GM18517 (cell line): ENCODE measurements at regions not wholly inside any gene's neighbourhood (a gene's known extent, or its start where the extent isn't known, plus 50 kb on each side); places are given as distances from the start of the nearest gene placed in this dataset.

Source experiments
- ATAC-seq: cut with Tn5 transposase; IDR thresholded peaks from one replicate; pipeline ENCODE4 v1.9.1; 2021; ENCODE audit warnings: mild to moderate bottlenecking, moderate library complexity; ENCODE audit not compliant: unreplicated experiment

GRCh38 chr2:173584000-173584399 lies 229.3 kb downstream of the CDCA7 start:
- no peak for ATAC-seq

- no peak for ATAC-seq
Observed at GRCh38 chr2:173584676-173585458, 230.2 kb downstream of the CDCA7 start.

- no peak for ATAC-seq
Observed at GRCh38 chr2:173588931-173589369, 234.3 kb downstream of the CDCA7 start.

- no peak for ATAC-seq
Observed at GRCh38 chr2:173589604-173590275, 235.1 kb downstream of the CDCA7 start.

GRCh38 chr2:173590276-173590861 lies 235.7 kb downstream of the CDCA7 start:
- ATAC-seq: no peak

- no peak for ATAC-seq
Observed at GRCh38 chr2:173593109-173593508, 238.4 kb downstream of the CDCA7 start.

- ATAC-seq: no peak
Observed at GRCh38 chr2:173596244-173596643, 241.6 kb downstream of the CDCA7 start.

- ATAC-seq: no peak
Observed at GRCh38 chr2:173598525-173598924, 243.9 kb downstream of the CDCA7 start.

- no peak for ATAC-seq
Observed at GRCh38 chr2:173599821-173600359, 245.2 kb downstream of the CDCA7 start.

- no peak for ATAC-seq
Observed at GRCh38 chr2:173602153-173602795, 247.6 kb downstream of the CDCA7 start.

- ATAC-seq: no peak
Observed at GRCh38 chr2:173605994-173606393, 251.3 kb downstream of the CDCA7 start.

- no peak for ATAC-seq
Observed at GRCh38 chr2:173606619-173607248, 252.1 kb downstream of the CDCA7 start.

- no peak for ATAC-seq
Observed at GRCh38 chr2:173607606-173608311, 253.1 kb downstream of the CDCA7 start.

- no peak for ATAC-seq
Observed at GRCh38 chr2:173611121-173611520, 256.4 kb downstream of the CDCA7 start.

- no peak for ATAC-seq
Observed at GRCh38 chr2:173612354-173612753, 257.7 kb downstream of the CDCA7 start.

- no peak for ATAC-seq
Observed at GRCh38 chr2:173613386-173613785, 258.7 kb downstream of the CDCA7 start.

GRCh38 chr2:173614265-173614930 lies 259.7 kb downstream of the CDCA7 start:
- ATAC-seq: no peak

GRCh38 chr2:173623438-173624319 lies 269.0 kb downstream of the CDCA7 start:
- no peak for ATAC-seq

- no peak for ATAC-seq
Observed at GRCh38 chr2:173625315-173625714, 270.6 kb downstream of the CDCA7 start.
